ENCODE measurements at regions not wholly inside any gene's neighbourhood (a gene's known extent, or its start where the extent isn't known, plus 50 kb on each side); places are given as distances from the start of the nearest gene placed in this dataset.

- Histone ChIP-seq H3K4me3 (peak overlapping the region; percentile 13), H3K27ac (peak overlapping the region; percentile 25 to 80)
- TF ChIP-seq CTCF (IDR thresholded peaks at IDR 0.05), result no peak
- no peak for DNase-seq (ENCODE audit: low spot score)
Measured at GRCh38 chr6:81401970-81402690, 350.4 kb downstream of the TENT5A start.

- TF ChIP-seq CTCF (IDR thresholded peaks at IDR 0.05), result no peak
- H3K4me3 ChIP-seq, result no peak overlapping the region
- DNase-seq (ENCODE audit: low spot score), result no peak
- no peak overlapping the region for H3K27ac ChIP-seq
Measured at GRCh38 chr6:81396916-81397315, 355.6 kb downstream of the TENT5A start.

GRCh38 chr6:81387163-81387562 lies 365.3 kb downstream of the TENT5A start:
- TF ChIP-seq CTCF (IDR thresholded peaks at IDR 0.05), result no peak
- H3K4me3 ChIP-seq, result no peak overlapping the region
- no peak for DNase-seq (ENCODE audit: low spot score)
- no peak overlapping the region for H3K27ac ChIP-seq

- H3K27ac ChIP-seq, result no peak overlapping the region
- no peak for TF ChIP-seq CTCF (IDR thresholded peaks at IDR 0.05)
- no peak overlapping the region for H3K4me3 ChIP-seq
- no peak for DNase-seq (ENCODE audit: low spot score)
Measured at GRCh38 chr6:81384921-81385320, 367.6 kb downstream of the TENT5A start.

- H3K27ac ChIP-seq, result no peak overlapping the region
- H3K4me3 ChIP-seq, result no peak overlapping the region
- DNase-seq (ENCODE audit: low spot score), result no peak
- TF ChIP-seq CTCF (IDR thresholded peaks at IDR 0.05), result no peak
Measured at GRCh38 chr6:81383472-81383871, 369.0 kb downstream of the TENT5A start.

- Histone ChIP-seq H3K4me3 (no peak overlapping the region), H3K27ac (no peak overlapping the region)
- no peak for DNase-seq (ENCODE audit: low spot score)
- no peak for TF ChIP-seq CTCF (IDR thresholded peaks at IDR 0.05)
Measured at GRCh38 chr6:81382852-81383251, 369.6 kb downstream of the TENT5A start.

GRCh38 chr6:81381382-81381916 lies 371.0 kb downstream of the TENT5A start:
- H3K27ac ChIP-seq, result no peak overlapping the region
- no peak for TF ChIP-seq CTCF (IDR thresholded peaks at IDR 0.05)
- no peak overlapping the region for H3K4me3 ChIP-seq
- DNase-seq (ENCODE audit: low spot score), result no peak
